H9 (cell line): ENCODE measurements at regions not wholly inside any gene's neighbourhood (a gene's known extent, or its start where the extent isn't known, plus 50 kb on each side); places are given as distances from the start of the nearest gene placed in this dataset.

Source experiments
- DNase-seq: peaks from one replicate; pipeline ENCODE4 v3.0.0-alpha.2; 2017
- H2AFZ ChIP-seq: one replicate; pipeline ENCODE4 v1.6.1; 2013; ENCODE audit warnings: mild to moderate bottlenecking, low read length, control low read depth, moderate library complexity
- H2AK5ac ChIP-seq: 2 replicates; pipeline ENCODE4 v1.6.1; 2013; ENCODE audit warnings: low read length, control low read depth, mixed read lengths; ENCODE audit not compliant: insufficient read length
- H2BK120ac ChIP-seq: one replicate; pipeline ENCODE4 v1.6.1; 2013; ENCODE audit warnings: low read depth, mild to moderate bottlenecking, low read length, control low read depth, inconsistent platforms; ENCODE audit not compliant: poor library complexity, severe bottlenecking
- H2BK12ac ChIP-seq: 2 replicates; pipeline ENCODE4 v1.6.1; 2013; ENCODE audit warnings: low read length, control low read depth, mixed read lengths, low read depth; ENCODE audit not compliant: insufficient read length
- H2BK15ac ChIP-seq: 2 replicates; pipeline ENCODE4 v1.6.1; 2013; ENCODE audit warnings: low read depth, low read length, control low read depth
- H2BK20ac ChIP-seq: one replicate; pipeline ENCODE4 v1.6.1; 2013; ENCODE audit warnings: low read depth, mild to moderate bottlenecking, low read length, control low read depth, inconsistent platforms; ENCODE audit not compliant: poor library complexity, severe bottlenecking
- H2BK5ac ChIP-seq: 2 replicates; pipeline ENCODE4 v1.6.1; 2013; ENCODE audit warnings: low read length, control low read depth, mixed read lengths; ENCODE audit not compliant: insufficient read length
- H3K14ac ChIP-seq: 2 replicates; pipeline ENCODE4 v1.6.1; 2013; ENCODE audit warnings: low read length, control low read depth; ENCODE audit not compliant: insufficient read depth
- H3K18ac ChIP-seq: 2 replicates; pipeline ENCODE4 v1.6.1; 2013; ENCODE audit warnings: low read depth, mild to moderate bottlenecking, mixed read lengths, low read length, control low read depth; ENCODE audit not compliant: insufficient read length
- H3K23ac ChIP-seq: 2 replicates; pipeline ENCODE4 v1.6.1; 2013; ENCODE audit warnings: low read length, control low read depth, mixed read lengths, low read depth; ENCODE audit not compliant: insufficient read length
- H3K23me2 ChIP-seq: 2 replicates; pipeline ENCODE4 v1.6.1; 2013; ENCODE audit warnings: low read depth, mild to moderate bottlenecking, mixed read lengths, low read length, control low read depth; ENCODE audit not compliant: insufficient read length, poor library complexity, severe bottlenecking
- H3K27ac ChIP-seq: 2 replicates; pipeline ENCODE4 v1.5.1; 2013; ENCODE audit warnings: low read length, control low read depth, mixed read lengths, low read depth; ENCODE audit not compliant: insufficient read length
- H3K27me3 ChIP-seq: 2 replicates; pipeline ENCODE4 v1.6.1; 2013; ENCODE audit warnings: low read length, control low read depth, inconsistent platforms; ENCODE audit not compliant: insufficient read depth
- H3K4ac ChIP-seq: 2 replicates; pipeline ENCODE4 v1.6.1; 2013; ENCODE audit warnings: low read depth, mild to moderate bottlenecking, control low read depth, inconsistent platforms, low read length, moderate library complexity
- H3K4me1 ChIP-seq: 2 replicates; pipeline ENCODE4 v1.6.1; 2013; ENCODE audit warnings: low read length, control low read depth, inconsistent platforms; ENCODE audit not compliant: insufficient read depth
- H3K4me2 ChIP-seq: 2 replicates; pipeline ENCODE4 v1.6.1; 2013; ENCODE audit warnings: low read length, control low read depth, mixed read lengths; ENCODE audit not compliant: insufficient read length, insufficient read depth
- H3K56ac ChIP-seq: 2 replicates; pipeline ENCODE4 v1.6.1; 2013; ENCODE audit warnings: low read depth, mild to moderate bottlenecking, mixed read lengths, low read length, control low read depth; ENCODE audit not compliant: insufficient read length
- H3K79me1 ChIP-seq: 2 replicates; pipeline ENCODE4 v1.6.1; 2013; ENCODE audit warnings: low read depth, mild to moderate bottlenecking, moderate library complexity, low read length, control low read depth, inconsistent platforms; ENCODE audit not compliant: insufficient read depth, poor library complexity, severe bottlenecking
- H3K79me2 ChIP-seq: 2 replicates; pipeline ENCODE4 v1.6.1; 2013; ENCODE audit warnings: low read length, control low read depth, inconsistent platforms; ENCODE audit not compliant: insufficient read depth
- H3K9ac ChIP-seq: 2 replicates; pipeline ENCODE4 v1.6.1; 2013; ENCODE audit warnings: low read length, control low read depth, mixed read lengths; ENCODE audit not compliant: insufficient read length; ENCODE audit errors: extremely low read depth
- H3K9me3 ChIP-seq: one replicate; pipeline ENCODE4 v1.6.1; 2013; ENCODE audit warnings: low read depth, low read length, inconsistent platforms; ENCODE audit not compliant: control insufficient read depth
- H3T11ph ChIP-seq: one replicate; pipeline ENCODE4 v1.6.1; 2013; ENCODE audit warnings: mild to moderate bottlenecking, low read length, control low read depth, inconsistent platforms
- H4K20me1 ChIP-seq: one replicate; pipeline ENCODE4 v1.6.1; 2013; ENCODE audit not compliant: control insufficient read depth, insufficient read length, insufficient read depth
- H4K5ac ChIP-seq: 2 replicates; pipeline ENCODE4 v1.6.1; 2013; ENCODE audit warnings: low read depth, mild to moderate bottlenecking, mixed read lengths, low read length, control low read depth; ENCODE audit not compliant: insufficient read length
- H4K8ac ChIP-seq: replicated peaks from 2 replicates; pipeline ENCODE4 v1.6.1; 2013; ENCODE audit warnings: low read length, control low read depth, mixed read lengths, low read depth; ENCODE audit not compliant: insufficient read length
- H4K91ac ChIP-seq: 2 replicates; pipeline ENCODE4 v1.6.1; 2013; ENCODE audit warnings: low read depth, mild to moderate bottlenecking, moderate library complexity, mixed read lengths, low read length, control low read depth; ENCODE audit not compliant: insufficient read length
- H3K27ac Mint-ChIP-seq, 3 experiments: 2 replicates in 2 of 3; 3 replicates in 1 of 3; pipeline ENCODE4 v1.8.0; 2020 to 2021; ENCODE audit warnings: mixed read lengths in 3 of 3, mild to moderate bottlenecking in 1 of 3, moderate library complexity in 1 of 3
- H3K27me3 Mint-ChIP-seq: 2 replicates; pipeline ENCODE4 v1.8.0; 2021; ENCODE audit warnings: low read depth, mild to moderate bottlenecking, moderate library complexity, mixed read lengths
- H3K36me3 Mint-ChIP-seq, 3 experiments: 2 replicates in 2 of 3; 3 replicates in 1 of 3; pipeline ENCODE4 v1.8.0; 2020 to 2021; ENCODE audit warnings: low read depth in 3 of 3, mixed read lengths in 3 of 3; ENCODE audit not compliant: insufficient read depth in 1 of 3
- H3K4me1 Mint-ChIP-seq, 2 experiments: 2 replicates each; pipeline ENCODE4 v1.8.0; 2020; ENCODE audit warnings: mixed read lengths in 2 of 2
- H3K4me3 Mint-ChIP-seq, 2 experiments: 2 replicates in 1 of 2; 3 replicates in 1 of 2; pipeline ENCODE4 v1.8.0; 2020 to 2021; ENCODE audit warnings: mild to moderate bottlenecking in 2 of 2, mixed read lengths in 2 of 2, moderate library complexity in 1 of 2
- H3K9me3 Mint-ChIP-seq, 2 experiments: 2 replicates in 1 of 2; 3 replicates in 1 of 2; pipeline ENCODE4 v1.8.0; 2020; ENCODE audit warnings: mild to moderate bottlenecking in 2 of 2, mixed read lengths in 2 of 2, moderate library complexity in 1 of 2
- WGBS: extraction: QIAGEN DNeasy Blood & Tissue Kit; methylation state at CpG from one replicate; pipeline ENCODE4 v1.1.7; 2013; ENCODE audit warnings: missing lambda C conversion rate, low lambda C conversion rate, mixed read lengths; ENCODE audit not compliant: insufficient read length; ENCODE audit errors: extremely low coverage; 5-methylcytosine and 5-hydroxymethylcytosine counted together
- TF ChIP-seq, protein P1 (sequence below): fragments of 200-600 bp; sonication (generic); conservative IDR thresholded peaks from 3 replicates; pipeline ENCODE4 v1.8.0; 2021; ENCODE audit warnings: antibody characterized with exemption, mild to moderate bottlenecking

DNA sequence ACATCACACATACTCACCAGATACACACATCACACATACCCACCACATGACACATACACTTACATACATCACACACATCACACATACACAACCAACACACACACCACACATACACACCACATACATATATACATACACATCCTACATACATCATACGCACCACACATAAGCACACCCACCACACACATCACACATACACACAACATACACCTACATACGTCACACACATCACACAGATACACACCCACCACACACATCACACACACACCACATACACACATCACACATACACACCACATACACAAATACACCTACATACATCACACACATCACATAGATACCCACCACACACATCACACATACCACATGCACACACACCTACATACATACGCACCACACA is 158.4 kb downstream of the NDUFA10 start:
- no peak overlapping the region for H3K4me3 Mint-ChIP-seq

More for the DNA sequence above, 158.4 kb downstream of the NDUFA10 start:
- Histone ChIP-seq H2BK5ac (no peak overlapping the region), H3K18ac (no peak overlapping the region), H3K23me2 (no peaks in the 10 kb centered on the region), H3K27ac (no peak overlapping the region), H4K5ac (no peak overlapping the region), H3K4me1 (no peaks in the 10 kb centered on the region), H2BK15ac (no peak overlapping the region), H2BK20ac (no peak overlapping the region), H4K20me1 (no peaks in the 10 kb centered on the region), H2BK120ac (no peak overlapping the region), H3K79me2 (no peaks in the 10 kb centered on the region), H3K56ac (no peak overlapping the region), H3K9me3 (peaks cover 24% of the 10 kb centered on the region), H3K9ac (no peak overlapping the region), H3K27me3 (no peaks in the 10 kb centered on the region), H3K23ac (no peak overlapping the region), H3K14ac (no peak overlapping the region), H2AFZ (no peak overlapping the region), H2AK5ac (no peak overlapping the region), H4K8ac (no peak overlapping the region), H3K4ac (no peak overlapping the region), H2BK12ac (no peak overlapping the region), H3T11ph (no peak overlapping the region), H3K79me1 (no peaks in the 10 kb centered on the region), H3K4me2 (no peak overlapping the region), H4K91ac (no peak overlapping the region)
- TF ChIP-seq, protein P1, sequence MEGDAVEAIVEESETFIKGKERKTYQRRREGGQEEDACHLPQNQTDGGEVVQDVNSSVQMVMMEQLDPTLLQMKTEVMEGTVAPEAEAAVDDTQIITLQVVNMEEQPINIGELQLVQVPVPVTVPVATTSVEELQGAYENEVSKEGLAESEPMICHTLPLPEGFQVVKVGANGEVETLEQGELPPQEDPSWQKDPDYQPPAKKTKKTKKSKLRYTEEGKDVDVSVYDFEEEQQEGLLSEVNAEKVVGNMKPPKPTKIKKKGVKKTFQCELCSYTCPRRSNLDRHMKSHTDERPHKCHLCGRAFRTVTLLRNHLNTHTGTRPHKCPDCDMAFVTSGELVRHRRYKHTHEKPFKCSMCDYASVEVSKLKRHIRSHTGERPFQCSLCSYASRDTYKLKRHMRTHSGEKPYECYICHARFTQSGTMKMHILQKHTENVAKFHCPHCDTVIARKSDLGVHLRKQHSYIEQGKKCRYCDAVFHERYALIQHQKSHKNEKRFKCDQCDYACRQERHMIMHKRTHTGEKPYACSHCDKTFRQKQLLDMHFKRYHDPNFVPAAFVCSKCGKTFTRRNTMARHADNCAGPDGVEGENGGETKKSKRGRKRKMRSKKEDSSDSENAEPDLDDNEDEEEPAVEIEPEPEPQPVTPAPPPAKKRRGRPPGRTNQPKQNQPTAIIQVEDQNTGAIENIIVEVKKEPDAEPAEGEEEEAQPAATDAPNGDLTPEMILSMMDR, result no peak
- WGBS, result 100% methylated on average over 3 of the region's 3 CpGs
- H3K27ac Mint-ChIP-seq, result no peak overlapping the region
- no peaks in the 10 kb centered on the region for H3K9me3 Mint-ChIP-seq
- H3K36me3 Mint-ChIP-seq, result no peaks in the 10 kb centered on the region
- H3K4me1 Mint-ChIP-seq, result peaks cover 9 to 13% of the 10 kb centered on the region in 2 experiments
- DNase-seq, result no peak
- peaks cover 8% of the 10 kb centered on the region for H3K27me3 Mint-ChIP-seq
